ENCODE measurements at regions not wholly inside any gene's neighbourhood (a gene's known extent, or its start where the extent isn't known, plus 50 kb on each side); places are given as distances from the start of the nearest gene placed in this dataset.

GRCh38 chr22:48606684-48607307 is 1220.9 kb downstream of the BRD1 start:
- DNase-seq, result no peak

GRCh38 chr22:48605856-48606481 is 1221.7 kb downstream of the BRD1 start:
- DNase-seq, result no peak

DNA sequence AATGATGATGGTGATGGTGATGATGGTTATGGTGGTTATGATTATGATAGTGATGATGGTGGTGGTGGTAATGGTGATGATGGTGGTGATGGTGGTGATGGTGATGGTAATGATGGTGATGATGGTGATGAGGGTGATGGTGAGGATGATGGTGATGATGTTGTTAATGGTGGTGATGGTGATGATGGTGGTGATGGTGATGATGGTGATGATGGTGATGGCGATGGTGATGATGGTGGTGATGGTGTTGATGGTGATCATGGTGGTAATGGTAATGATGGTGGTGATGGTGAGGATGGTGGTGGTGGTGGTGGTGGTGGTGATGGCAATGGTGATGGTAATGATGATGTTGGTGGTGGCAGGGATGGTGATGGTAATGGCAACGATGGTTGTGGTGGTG is 1222.5 kb downstream of the BRD1 start:
- no peak for DNase-seq

DNA sequence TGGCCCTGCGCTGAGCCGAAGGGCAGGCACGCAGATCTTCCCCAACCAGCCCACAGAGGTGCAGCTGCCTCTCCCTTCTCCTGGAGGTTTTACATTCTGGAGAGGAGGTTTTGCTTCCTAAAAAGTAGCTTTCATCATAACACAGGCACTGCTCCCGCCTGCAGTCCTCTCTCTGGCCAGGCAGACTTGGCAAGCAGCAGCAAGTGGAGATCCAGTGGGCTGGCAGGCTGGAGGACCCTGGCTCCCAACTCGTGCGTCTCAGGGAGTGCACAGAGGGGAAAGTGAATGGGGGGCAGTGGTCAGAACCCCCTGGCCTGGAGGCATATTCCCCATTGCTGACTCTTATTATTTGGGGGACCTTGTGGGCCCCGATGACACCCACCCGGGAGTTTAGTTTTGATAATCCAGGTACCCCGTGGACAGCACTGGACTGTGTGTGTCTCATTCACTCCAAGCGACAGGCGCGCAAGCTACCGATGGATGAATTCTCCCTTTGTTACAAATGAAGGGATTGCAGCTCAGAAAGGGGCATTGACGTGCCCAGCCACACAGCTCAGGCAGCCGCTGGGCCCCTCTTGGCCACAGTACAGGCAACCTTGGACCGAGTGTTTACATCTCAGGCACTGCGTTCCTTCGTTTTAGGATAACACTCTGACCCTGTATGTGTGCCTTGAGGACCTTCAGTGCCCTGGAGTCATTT is 1223.9 kb downstream of the BRD1 start:
- no peak for DNase-seq

DNA sequence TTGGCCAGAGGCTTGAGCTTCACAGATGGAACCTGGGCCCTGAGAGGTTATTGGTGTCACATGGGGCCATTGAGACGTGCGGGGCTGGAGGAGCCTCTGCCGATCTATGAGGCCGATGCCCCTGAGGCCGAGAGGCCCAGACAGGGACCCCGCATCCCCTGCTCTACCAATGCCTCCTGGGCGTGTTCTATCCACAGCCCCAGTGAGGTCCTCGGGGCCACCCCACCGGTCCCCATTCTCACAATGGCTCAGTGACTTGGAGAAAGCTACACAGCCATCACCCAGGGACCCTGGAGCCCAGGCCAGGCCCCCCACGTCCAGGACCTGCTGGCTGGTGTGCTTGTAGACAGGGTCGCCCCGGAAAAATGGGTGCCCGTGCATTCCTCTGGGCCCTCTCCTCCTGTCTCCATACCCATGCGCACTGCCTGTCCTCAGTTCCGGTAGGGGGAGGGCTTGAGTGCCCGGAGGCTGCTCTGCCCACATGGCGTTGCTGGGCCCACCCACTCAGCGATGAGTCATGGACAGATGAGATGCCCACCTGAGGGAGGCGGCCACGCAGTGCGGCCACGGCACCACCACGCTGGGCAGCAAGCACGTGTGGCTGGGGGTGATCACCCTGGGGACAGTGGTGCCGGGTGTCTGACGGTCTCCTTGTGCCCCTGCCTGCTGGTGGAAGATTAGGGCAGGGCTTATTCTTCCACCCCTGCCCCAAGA is 1224.7 kb downstream of the BRD1 start:
- no peak for DNase-seq

- DNase-seq, result no peak
These were observed 1227.0 kb downstream of the BRD1 start for GRCh38 chr22:48600681-48601080.

DNA sequence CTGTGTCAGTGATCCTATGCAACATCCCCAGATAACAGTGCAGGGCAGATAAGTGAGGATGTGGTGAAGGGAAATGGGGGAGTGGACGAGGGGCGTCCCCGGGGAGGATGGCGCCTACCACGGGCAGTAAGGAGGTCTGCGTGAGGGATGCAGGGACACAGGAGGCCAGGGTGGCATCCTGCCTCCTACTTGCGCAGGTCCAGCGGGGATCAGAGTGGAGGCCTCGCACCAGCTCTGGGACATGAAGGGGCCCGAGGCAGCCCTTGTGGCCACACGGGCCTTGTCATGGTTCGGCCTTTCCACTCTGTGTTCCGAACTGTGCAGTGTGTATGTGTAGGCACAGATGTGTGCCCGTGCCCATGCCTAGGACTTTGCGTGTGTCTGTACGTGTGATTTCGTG is 1227.5 kb downstream of the BRD1 start:
- DNase-seq, result no peak

- no peak for DNase-seq
These were observed 1228.3 kb downstream of the BRD1 start for GRCh38 chr22:48599346-48599745.

DNA sequence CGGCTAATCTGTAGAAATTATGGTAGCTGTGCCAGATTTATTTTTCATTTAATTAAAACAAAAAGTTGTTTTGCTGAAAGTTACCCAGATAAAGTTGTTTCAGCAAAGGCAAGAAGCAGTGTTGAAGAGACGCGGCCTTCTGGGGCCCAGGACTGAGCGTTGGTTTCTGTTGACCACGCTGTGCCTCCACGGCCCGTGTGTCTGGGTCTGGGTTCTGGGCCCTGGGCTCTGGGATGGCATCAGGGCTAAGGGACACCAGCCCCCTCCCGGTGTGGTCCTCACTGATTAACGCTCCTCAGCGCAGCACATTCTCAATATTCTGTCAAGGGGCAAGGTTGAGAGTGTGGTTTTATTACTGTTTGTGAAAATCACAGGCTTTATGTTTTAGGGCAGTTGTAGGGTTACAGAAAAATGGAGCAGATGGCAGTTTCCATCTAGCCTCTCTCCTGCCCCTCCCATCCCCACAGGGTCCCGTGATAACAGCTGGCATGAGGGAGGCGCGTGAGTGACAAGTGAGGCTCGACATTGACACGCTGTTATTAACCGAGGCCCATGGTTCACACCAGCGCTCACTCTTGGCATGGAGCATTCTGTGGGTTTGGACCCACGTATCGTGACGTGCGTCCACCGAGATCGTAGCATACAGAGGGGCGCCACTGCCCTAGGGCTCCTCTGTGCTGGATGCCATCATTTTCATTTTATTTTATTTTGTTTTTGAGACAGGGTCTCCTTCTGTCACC is 1231.4 kb downstream of the BRD1 start:
- DNase-seq, result no peak

DNA sequence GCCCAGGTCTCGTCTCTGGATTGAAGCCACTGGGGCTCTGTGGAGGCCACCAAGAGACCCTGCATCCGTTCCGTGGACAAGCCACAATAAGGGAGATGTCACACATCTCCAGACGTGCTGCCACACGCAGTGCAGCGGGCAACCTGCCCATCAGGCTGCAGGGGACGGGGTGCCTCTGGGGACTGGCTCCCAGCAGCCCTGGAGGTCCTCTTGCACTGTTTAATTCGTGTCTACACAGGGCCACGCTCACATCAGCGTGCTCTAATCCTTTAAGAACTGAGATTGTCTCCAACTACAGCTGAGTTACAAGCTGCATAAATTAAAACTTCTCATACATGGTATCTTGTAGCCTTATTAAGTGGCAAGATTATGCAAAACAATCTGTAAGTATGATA is 1232.2 kb downstream of the BRD1 start:
- no peak for DNase-seq

- DNase-seq, result no peak
These were observed 1232.7 kb downstream of the BRD1 start for GRCh38 chr22:48594757-48595510.

GRCh38 chr22:48594016-48594756 is 1233.5 kb downstream of the BRD1 start:
- no peak for DNase-seq

DNA sequence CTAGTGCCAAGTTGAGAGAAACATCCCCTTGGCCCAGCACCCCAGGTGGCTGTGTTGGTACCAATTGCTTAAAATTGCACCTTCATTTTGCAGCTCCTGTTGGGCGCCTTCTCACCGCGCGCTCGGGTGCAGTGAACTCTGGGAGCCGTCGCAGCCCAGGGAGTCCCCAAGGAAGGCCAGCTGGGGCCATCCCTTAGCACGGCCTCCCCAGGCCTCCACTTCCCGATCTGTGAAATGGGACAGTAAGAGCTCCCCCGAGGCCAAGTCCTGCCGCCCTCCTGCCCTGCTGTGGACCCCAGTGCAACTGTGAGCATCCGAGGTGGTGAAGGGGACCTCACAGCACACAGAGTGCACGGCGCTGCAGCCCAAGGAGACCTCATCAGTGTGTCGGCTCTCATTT is 1234.1 kb downstream of the BRD1 start:
- DNase-seq, result no peak

DNA sequence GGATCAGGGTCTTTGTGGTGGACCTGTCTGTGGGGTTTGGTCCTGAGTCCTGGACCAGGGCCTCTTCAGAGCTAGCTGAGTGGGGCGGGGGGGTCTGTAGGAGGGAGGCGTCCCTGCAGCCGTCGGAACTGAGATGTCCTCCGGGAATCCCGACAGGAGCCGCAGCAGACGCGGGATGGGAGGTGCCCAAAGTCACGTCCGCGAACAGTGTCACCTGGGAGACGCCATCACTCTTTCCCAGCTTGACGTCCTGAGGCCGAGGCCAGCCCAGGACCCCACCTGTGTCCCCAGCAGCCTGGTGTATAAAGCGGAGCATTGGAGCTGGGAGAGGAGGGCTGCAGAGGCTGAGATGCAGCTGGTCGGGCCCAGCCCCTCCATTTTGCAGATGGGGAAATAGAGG is 1234.7 kb downstream of the BRD1 start:
- no peak for DNase-seq

DNA sequence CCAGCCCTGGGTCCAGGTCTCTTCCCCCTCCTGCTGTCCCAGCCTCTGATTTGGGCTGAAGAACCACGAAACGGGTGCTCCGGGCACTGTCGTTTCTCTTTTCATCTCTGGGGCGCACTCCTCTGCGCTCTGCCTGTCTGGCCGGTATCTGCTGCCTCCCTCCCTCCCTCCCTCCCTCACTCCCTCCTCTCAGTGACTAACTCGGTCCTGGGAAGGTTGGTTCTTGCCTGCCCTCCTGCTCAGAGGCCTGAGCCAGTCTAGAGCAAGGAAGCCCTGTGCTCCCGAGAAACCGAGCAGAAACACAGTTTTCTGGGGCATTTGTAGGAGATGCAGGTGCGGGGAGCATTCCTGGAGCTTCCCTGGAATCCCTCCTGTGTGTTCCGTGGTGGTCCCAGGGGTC is 1235.2 kb downstream of the BRD1 start:
- no peak for DNase-seq

GRCh38 chr22:48592066-48592345 is 1235.7 kb downstream of the BRD1 start:
- DNase-seq, result no peak

DNA sequence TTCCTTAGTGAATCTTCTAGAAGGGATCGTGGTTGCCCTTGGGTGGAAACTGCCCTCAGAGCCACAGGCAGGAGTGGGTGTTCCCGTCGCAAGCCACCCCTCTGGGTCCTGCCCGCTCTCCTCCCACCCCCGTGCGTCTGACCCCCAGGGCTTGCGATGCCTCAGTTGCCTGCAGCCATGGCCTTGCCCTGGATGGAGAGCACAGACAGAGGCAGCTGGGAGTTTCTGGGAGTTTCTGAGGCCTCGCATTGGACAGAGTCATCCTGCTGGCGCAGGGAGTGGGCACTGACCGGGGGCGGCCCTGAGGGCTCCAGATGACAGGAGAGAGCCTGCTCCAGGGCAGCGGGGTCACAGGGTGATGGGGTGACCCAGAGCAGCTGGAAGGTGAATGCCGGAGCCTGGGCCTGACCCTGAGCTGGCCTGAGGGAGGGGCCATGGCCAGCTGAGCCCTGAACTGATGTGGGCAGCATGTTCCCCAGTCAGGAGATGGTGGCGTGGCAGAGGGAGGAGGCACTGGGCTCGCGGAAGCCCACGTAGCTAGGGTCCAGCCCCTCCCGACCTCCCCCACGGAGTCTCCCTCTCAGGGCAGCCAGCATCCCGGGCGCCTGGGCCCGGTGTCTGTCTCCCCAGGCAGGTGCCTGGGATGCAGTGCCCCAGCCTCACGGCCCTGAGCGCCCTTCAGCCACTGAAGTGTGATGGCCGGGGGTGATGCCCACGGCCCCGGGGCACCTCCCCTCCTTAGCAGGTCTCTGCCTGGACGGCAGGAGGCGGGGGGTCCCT is 1236.2 kb downstream of the BRD1 start:
- no peak for DNase-seq

- no peak for DNase-seq
These were observed 1237.8 kb downstream of the BRD1 start for GRCh38 chr22:48589901-48590300.

DNA sequence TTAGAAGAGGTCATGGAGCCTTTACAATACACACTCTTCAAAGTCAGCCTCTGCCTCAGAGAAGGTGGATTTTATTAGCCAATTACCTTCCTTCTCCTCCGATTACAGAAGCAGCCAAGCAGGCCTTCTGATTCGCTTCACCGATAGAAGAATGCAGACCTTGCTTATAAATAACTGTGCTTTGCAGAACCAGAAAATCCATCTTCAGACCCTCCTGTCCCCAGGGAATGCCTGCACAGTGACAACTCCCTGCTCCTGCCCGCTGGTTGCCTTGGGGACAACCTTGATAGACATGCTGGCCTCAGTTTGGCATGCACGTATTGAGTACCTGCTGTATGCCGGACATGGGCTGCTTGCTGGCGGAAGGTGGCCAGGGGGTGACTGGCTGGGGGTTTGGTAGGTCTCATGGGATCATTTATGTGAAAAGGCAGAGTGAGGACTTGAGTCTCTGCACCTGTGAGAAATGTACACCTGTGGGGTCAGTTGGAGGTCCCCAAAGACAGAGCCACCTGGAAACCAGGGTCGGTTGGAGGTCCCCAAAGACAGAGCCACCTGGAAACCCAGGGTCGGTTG is 1238.7 kb downstream of the BRD1 start:
- DNase-seq, result no peak

- no peak for DNase-seq
These were observed 1239.4 kb downstream of the BRD1 start for GRCh38 chr22:48588151-48588877.

All from activated effector memory CD4-positive, alpha-beta T cell treated with Interleukin-2 at 50 U/mL for 16 hours (primary cell).